Panc1 (cell line): ENCODE measurements at regions not wholly inside any gene's neighbourhood (a gene's known extent, or its start where the extent isn't known, plus 50 kb on each side); places are given as distances from the start of the nearest gene placed in this dataset.

Source experiments
- POLR2AphosphoS5 ChIP-seq: IDR thresholded peaks from 2 replicates; pipeline ENCODE4 v1.6.1; 2012; ENCODE audit warnings: mild to moderate bottlenecking, low read depth, low read length, moderate library complexity
- SIN3A ChIP-seq: IDR thresholded peaks from 2 replicates; pipeline ENCODE4 v1.6.1; 2012; ENCODE audit warnings: low read depth, mild to moderate bottlenecking, low read length, moderate library complexity, borderline replicate concordance; ENCODE audit not compliant: insufficient read depth
- TCF7L2 ChIP-seq: IDR thresholded peaks from 2 replicates; pipeline ENCODE4 v1.6.1; 2011; ENCODE audit warnings: mild to moderate bottlenecking, low read depth, low read length, inconsistent platforms
- TF ChIP-seq, protein P1 (sequence below): fragments of 450-650 bp; IDR thresholded peaks from 2 replicates; pipeline ENCODE4 v1.5.1; 2017; ENCODE audit warnings: mild to moderate bottlenecking
- TF ChIP-seq, protein P2 (sequence below), 2 experiments: IDR thresholded peaks; 2 replicates each; pipeline ENCODE4 v1.6.1; 2011 to 2012; ENCODE audit warnings: low read depth in 2 of 2, control low read depth in 1 of 2, low read length in 1 of 2, mild to moderate bottlenecking in 1 of 2, moderate library complexity in 1 of 2; ENCODE audit not compliant: insufficient read depth in 1 of 2

GRCh38 chr1:90411185-90411584 is 305.9 kb downstream of the BARHL2 start:
- TF ChIP-seq, protein P1, sequence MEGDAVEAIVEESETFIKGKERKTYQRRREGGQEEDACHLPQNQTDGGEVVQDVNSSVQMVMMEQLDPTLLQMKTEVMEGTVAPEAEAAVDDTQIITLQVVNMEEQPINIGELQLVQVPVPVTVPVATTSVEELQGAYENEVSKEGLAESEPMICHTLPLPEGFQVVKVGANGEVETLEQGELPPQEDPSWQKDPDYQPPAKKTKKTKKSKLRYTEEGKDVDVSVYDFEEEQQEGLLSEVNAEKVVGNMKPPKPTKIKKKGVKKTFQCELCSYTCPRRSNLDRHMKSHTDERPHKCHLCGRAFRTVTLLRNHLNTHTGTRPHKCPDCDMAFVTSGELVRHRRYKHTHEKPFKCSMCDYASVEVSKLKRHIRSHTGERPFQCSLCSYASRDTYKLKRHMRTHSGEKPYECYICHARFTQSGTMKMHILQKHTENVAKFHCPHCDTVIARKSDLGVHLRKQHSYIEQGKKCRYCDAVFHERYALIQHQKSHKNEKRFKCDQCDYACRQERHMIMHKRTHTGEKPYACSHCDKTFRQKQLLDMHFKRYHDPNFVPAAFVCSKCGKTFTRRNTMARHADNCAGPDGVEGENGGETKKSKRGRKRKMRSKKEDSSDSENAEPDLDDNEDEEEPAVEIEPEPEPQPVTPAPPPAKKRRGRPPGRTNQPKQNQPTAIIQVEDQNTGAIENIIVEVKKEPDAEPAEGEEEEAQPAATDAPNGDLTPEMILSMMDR, result no peak
- TF ChIP-seq, protein P2, sequence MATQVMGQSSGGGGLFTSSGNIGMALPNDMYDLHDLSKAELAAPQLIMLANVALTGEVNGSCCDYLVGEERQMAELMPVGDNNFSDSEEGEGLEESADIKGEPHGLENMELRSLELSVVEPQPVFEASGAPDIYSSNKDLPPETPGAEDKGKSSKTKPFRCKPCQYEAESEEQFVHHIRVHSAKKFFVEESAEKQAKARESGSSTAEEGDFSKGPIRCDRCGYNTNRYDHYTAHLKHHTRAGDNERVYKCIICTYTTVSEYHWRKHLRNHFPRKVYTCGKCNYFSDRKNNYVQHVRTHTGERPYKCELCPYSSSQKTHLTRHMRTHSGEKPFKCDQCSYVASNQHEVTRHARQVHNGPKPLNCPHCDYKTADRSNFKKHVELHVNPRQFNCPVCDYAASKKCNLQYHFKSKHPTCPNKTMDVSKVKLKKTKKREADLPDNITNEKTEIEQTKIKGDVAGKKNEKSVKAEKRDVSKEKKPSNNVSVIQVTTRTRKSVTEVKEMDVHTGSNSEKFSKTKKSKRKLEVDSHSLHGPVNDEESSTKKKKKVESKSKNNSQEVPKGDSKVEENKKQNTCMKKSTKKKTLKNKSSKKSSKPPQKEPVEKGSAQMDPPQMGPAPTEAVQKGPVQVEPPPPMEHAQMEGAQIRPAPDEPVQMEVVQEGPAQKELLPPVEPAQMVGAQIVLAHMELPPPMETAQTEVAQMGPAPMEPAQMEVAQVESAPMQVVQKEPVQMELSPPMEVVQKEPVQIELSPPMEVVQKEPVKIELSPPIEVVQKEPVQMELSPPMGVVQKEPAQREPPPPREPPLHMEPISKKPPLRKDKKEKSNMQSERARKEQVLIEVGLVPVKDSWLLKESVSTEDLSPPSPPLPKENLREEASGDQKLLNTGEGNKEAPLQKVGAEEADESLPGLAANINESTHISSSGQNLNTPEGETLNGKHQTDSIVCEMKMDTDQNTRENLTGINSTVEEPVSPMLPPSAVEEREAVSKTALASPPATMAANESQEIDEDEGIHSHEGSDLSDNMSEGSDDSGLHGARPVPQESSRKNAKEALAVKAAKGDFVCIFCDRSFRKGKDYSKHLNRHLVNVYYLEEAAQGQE (IDR thresholded peaks at IDR 0.05; ENCODE audit: insufficient read depth in 1 of 2, low read depth in 2 of 2, low read length in 1 of 2), result no peak
- no peak for TF ChIP-seq POLR2AphosphoS5
- no peak for TF ChIP-seq TCF7L2
- TF ChIP-seq SIN3A, result no peak
